RPMI7951 (cell line): ENCODE measurements at regions not wholly inside any gene's neighbourhood (a gene's known extent, or its start where the extent isn't known, plus 50 kb on each side); places are given as distances from the start of the nearest gene placed in this dataset.

Experiments used
- DNase-seq: peaks from one replicate; pipeline ENCODE4 v3.0.0-alpha.2; 2012; ENCODE audit warnings: low read depth

DNA sequence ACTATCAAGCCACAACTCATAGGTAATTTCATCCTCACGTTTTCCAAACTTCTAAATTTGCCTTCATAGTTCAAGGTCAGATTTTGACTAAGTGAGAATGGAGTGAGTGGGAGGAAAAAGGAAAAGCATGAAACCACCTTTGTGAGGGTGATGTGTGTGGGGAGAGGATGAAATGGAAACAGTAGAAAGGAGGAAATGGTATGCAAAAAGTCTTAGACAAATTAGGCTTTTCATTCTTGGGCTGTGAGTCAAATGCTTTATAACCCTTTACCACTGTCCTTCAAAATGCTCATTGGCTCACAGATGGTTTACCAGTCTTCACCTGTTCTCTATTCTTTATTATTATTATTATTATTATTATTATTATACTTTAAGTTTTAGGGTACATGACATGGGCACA, 127.2 kb downstream of the RAP2A start:
- DNase-seq: no peak

GRCh38 chr13:97562962-97563361, 129.0 kb downstream of the RAP2A start:
- DNase-seq: no peak

- DNase-seq: no peak
These were observed 131.0 kb downstream of the RAP2A start for GRCh38 chr13:97564956-97565355.

GRCh38 chr13:97565906-97566305, 131.9 kb downstream of the RAP2A start:
- DNase-seq: no peak

- no peak for DNase-seq
These were observed 132.9 kb downstream of the RAP2A start for GRCh38 chr13:97566907-97567306.

GRCh38 chr13:97567510-97568243, 133.7 kb downstream of the RAP2A start:
- DNase-seq: no peak

- no peak for DNase-seq
These were observed 134.9 kb downstream of the RAP2A start for GRCh38 chr13:97568850-97569249.

- no peak for DNase-seq
These were observed 135.9 kb downstream of the RAP2A start for GRCh38 chr13:97569841-97570240.

DNA sequence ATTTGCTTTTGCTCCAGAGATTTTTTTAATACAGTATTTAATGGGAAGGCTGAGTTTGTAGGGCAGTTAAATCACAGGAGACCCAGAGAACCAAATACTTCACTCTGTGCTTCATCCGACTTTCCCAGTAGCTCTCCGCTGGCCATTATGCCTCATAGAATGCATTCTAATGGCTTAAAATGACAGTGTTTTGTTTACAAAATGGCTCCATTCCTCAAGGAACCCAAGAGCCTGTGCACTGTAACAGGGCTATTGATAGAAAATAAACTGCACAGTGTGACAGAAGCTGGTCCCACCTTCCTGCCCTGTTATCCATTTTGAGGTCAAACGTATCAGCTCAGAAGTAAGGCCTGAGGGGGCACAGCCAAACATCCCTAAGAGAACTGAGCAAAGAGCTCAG, 136.5 kb downstream of the RAP2A start:
- no peak for DNase-seq

GRCh38 chr13:97573011-97573410, 139.0 kb downstream of the RAP2A start:
- DNase-seq: no peak

GRCh38 chr13:97574926-97575325, 141.0 kb downstream of the RAP2A start:
- DNase-seq: no peak

- no peak for DNase-seq
These were observed 143.1 kb downstream of the RAP2A start for GRCh38 chr13:97577026-97577425.

GRCh38 chr13:97582170-97582569, 148.2 kb downstream of the RAP2A start:
- DNase-seq: no peak

GRCh38 chr13:97583907-97584497, 150.0 kb downstream of the RAP2A start:
- DNase-seq: no peak

DNA sequence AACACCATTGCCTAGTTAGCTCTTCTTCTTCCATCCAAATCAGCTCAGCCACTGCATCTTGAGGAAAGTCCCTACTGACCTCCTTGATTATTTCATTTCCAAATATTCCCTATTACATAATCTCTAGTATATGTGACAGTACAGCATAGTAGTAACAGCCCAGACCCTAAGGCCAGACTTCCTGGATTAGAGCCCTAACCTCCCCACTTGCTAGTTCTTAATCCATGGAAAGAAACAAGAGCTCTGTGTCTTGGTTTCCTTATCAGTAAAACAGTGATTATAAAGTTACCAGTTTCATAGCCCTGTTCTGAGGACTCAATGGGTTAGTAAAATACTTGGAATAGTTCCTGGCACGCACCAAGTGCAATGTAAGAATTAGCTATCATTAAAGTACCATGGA, 153.0 kb downstream of the RAP2A start:
- DNase-seq: no peak

GRCh38 chr13:97588993-97589392, 155.0 kb downstream of the RAP2A start:
- no peak for DNase-seq

- DNase-seq: peak; percentile 9
These were observed 166.6 kb downstream of the RAP2A start for GRCh38 chr13:97600458-97601075.

DNA sequence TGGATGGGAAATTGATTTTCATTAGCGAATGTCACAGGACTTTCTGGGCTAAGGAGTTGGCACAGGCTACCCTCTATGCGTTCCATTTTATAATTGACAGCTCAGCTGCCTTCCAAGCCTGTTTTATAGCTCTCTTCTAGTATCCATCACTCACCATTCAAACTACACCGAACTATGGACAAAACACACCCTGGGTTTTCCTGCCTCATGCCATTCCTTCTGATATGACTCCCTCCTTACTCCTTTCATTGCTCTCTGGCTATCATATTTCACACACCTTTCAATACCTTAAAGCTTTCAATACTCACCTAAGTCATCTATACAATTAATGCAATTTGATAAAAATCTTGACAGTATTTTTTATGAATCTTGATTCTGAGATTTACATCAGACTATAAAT, 181.3 kb downstream of the RAP2A start:
- no peak for DNase-seq

GRCh38 chr13:97616385-97616784, 182.4 kb downstream of the RAP2A start:
- DNase-seq: no peak

DNA sequence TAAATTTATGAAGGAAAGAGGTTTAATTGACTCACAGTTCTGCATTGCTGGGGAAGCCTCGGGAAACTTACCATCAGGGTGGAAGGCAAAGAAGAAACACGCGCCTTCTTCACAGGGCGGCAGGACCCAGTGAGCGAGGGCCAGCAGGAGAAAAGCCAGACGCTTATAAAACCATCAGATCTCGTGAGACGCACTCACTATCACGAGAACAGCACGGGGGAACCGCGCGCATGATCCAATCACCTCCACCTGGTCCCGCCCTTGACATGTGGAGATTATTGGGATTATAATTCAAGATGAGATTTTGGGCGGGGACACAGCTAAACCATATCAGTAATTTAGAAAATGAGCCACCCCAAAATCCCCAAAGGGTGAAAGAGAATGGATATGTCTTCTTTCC, 187.1 kb downstream of the RAP2A start:
- DNase-seq: no peak

DNA sequence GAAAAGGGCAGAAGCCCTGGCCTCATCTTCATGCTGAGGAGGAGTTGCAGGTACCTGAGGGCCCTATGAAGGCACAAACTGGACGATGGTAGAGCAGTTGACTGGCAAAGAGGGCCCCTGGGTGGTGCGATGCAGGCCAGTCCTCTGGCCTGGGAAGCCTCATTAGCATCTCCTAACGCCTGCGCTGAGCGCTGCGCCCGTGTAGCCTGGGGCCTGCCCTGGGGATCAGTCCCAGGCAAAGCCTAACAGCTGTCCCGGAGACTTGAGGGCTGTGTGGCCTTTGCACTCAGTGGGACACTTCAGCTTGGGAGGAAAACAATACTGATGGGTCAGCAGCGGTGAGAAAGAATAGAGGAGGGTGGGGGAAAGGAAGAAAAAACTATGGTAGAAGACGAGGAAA, 187.7 kb downstream of the RAP2A start:
- no peak for DNase-seq

- DNase-seq: peak; percentile 50
These were observed 193.6 kb downstream of the RAP2A start for GRCh38 chr13:97627566-97627965.

GRCh38 chr13:97629601-97630272, 195.8 kb downstream of the RAP2A start:
- DNase-seq: no peak
